ENCODE measurements at regions not wholly inside any gene's neighbourhood (a gene's known extent, or its start where the extent isn't known, plus 50 kb on each side); places are given as distances from the start of the nearest gene placed in this dataset.

GRCh38 chr11:104319396-104319795, 155.4 kb upstream of the PDGFD start (continued):
- TF ChIP-seq ATF2 (IDR thresholded peaks at IDR 0.05; ENCODE audit: low read length) (no peak), NRF1 (IDR thresholded peaks at IDR 0.05; ENCODE audit: low read depth, low read length) (no peak)

Measured in H1 (cell line).